OCI-LY7 (cell line): ENCODE measurements at regions not wholly inside any gene's neighbourhood (a gene's known extent, or its start where the extent isn't known, plus 50 kb on each side); places are given as distances from the start of the nearest gene placed in this dataset.
"Not testable (repeated sequence)": the region's sequence is repeated elsewhere in the genome, so short reads cannot be mapped to it uniquely, and the experiment has no call there.

Experiments
- BruUV-seq: library from RNA; stranded (reverse); fragments of 400-500 nt; replicated peaks from 2 replicates; lab custom pipeline; 2021; lab: Mats Ljungman, UMichigan
- CTCF ChIA-PET: fragments of 300-600 bp; sonication (Branson Sonifier 250); formaldehyde crosslinking; loops from one replicate; lab custom pipeline; 2022; ENCODE audit warnings: antibody characterized with exemption; ENCODE audit not compliant: unreplicated experiment; lab: Charles Lee
- POLR2A ChIA-PET: fragments of 300-600 bp; sonication (Branson Sonifier 250); formaldehyde crosslinking; loops from one replicate; lab custom pipeline; 2022; ENCODE audit warnings: antibody characterized with exemption; lab: Charles Lee
- DNase-seq: peaks from one replicate; pipeline ENCODE4 v3.0.0-alpha.2; 2015; ENCODE audit warnings: low spot score
- H2AFZ ChIP-seq: fragments of 200-600 bp; sonication (generic), shearing (Covaris generic); 2 replicates; pipeline ENCODE4 v1.6.1; 2014; ENCODE audit warnings: mild to moderate bottlenecking, antibody characterized with exemption, low read length, moderate library complexity
- H3K27ac ChIP-seq: fragments of 200-600 bp; sonication (generic); 2 replicates; pipeline ENCODE4 v1.5.1; 2014; ENCODE audit warnings: mixed run types, low read depth, mild to moderate bottlenecking, moderate library complexity, low read length, inconsistent platforms; ENCODE audit not compliant: poor library complexity, severe bottlenecking
- H3K36me3 ChIP-seq: fragments of 200-600 bp; sonication (generic); 2 replicates; pipeline ENCODE4 v1.6.1; 2014; ENCODE audit warnings: mild to moderate bottlenecking, antibody characterized with exemption, low read length, moderate library complexity, mixed read lengths; ENCODE audit not compliant: insufficient read depth
- H3K4me1 ChIP-seq: fragments of 200-600 bp; sonication (generic); 2 replicates; pipeline ENCODE4 v1.5.1; 2014; ENCODE audit warnings: mild to moderate bottlenecking, low read length; ENCODE audit not compliant: insufficient read depth, poor library complexity, severe bottlenecking
- H3K4me2 ChIP-seq: fragments of 200-600 bp; sonication (generic); 2 replicates; pipeline ENCODE4 v1.6.1; 2014; ENCODE audit warnings: mild to moderate bottlenecking, low read length
- H3K4me3 ChIP-seq: fragments of 200-600 bp; sonication (generic); 2 replicates; pipeline ENCODE4 v1.5.1; 2014; ENCODE audit warnings: mild to moderate bottlenecking, low read depth, low read length; ENCODE audit not compliant: poor library complexity, severe bottlenecking
- H3K79me2 ChIP-seq: fragments of 200-600 bp; sonication (generic); 2 replicates; pipeline ENCODE4 v1.6.1; 2016; ENCODE audit warnings: low read depth, mild to moderate bottlenecking, low read length, moderate library complexity, mixed read lengths; ENCODE audit not compliant: insufficient read depth
- H3K9me2 ChIP-seq: fragments of 200-600 bp; sonication (generic); 2 replicates; pipeline ENCODE4 v1.6.1; 2016; ENCODE audit warnings: mild to moderate bottlenecking, low read length, mixed read lengths; ENCODE audit not compliant: insufficient read depth
- H3K9me3 ChIP-seq: fragments of 200-600 bp; sonication (generic); 2 replicates; pipeline ENCODE4 v1.6.1; 2014; ENCODE audit warnings: mild to moderate bottlenecking, mixed run types, low read length, mixed read lengths
- H4K20me1 ChIP-seq: fragments of 200-600 bp; sonication (generic); 2 replicates; pipeline ENCODE4 v1.6.1; 2014; ENCODE audit warnings: mild to moderate bottlenecking, antibody characterized with exemption, low read length, moderate library complexity, mixed read lengths; ENCODE audit not compliant: insufficient read depth
- CTCF ChIP-seq: fragments of 200-600 bp; sonication (generic); conservative IDR thresholded peaks from 2 replicates; pipeline ENCODE4 v1.5.1; 2014; ENCODE audit warnings: mild to moderate bottlenecking, antibody characterized with exemption, low read length, moderate library complexity, mixed read lengths
- EZH2phosphoT487 ChIP-seq: fragments of 200-600 bp; sonication (generic); IDR thresholded peaks from 2 replicates; pipeline ENCODE4 v1.6.1; 2018; ENCODE audit warnings: low read depth, borderline replicate concordance, mild to moderate bottlenecking, mixed run types, antibody characterized with exemption, low read length, moderate library complexity, mixed read lengths
- intact Hi-C: fragments of 100-400 bp; cut with micrococcal nuclease; formaldehyde crosslinking; loops from one replicate; pipeline ENCODE4 v1.10.0; 2022; ENCODE audit not compliant: unreplicated experiment

GRCh38 chr4:116126794-116127193 lies 958.6 kb downstream of the TRAM1L1 start:
- Histone ChIP-seq H3K4me2 (no peak overlapping the region), H3K9me2 (no peaks in the 10 kb centered on the region), H3K4me3 (no peak overlapping the region), H3K36me3 (no peaks in the 10 kb centered on the region), H3K79me2 (no peaks in the 10 kb centered on the region), H3K4me1 (no peaks in the 10 kb centered on the region), H3K27ac (no peak overlapping the region), H3K9me3 (no peaks in the 10 kb centered on the region), H4K20me1 (no peaks in the 10 kb centered on the region), H2AFZ (no peak overlapping the region)
- TF ChIP-seq EZH2phosphoT487 (no peak), CTCF (no peak)
- DNase-seq, result no peak
- intact Hi-C loops, result no loop called here
- ChIA-PET POLR2A (no interaction called here), CTCF (no interaction called here)
- no TSS peak for BruUV-seq

DNA sequence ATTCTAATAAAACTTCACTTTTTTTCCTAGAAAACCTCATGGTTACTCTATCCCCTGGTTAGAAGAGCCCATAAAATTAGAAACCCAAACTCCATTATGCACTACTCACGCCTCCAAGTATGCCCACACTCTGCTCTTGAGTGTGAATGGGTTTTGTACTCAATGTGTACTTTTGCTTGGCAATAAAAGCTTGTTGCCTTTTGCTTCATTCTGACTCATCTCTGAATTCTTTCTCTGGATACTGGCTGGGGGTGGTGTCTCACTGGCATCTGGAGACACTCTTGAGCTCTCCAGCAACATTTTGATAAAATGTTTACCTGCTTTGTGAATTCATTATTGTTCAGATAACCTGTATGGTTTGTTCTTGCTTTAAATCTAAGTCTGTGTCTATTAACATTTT lies 963.3 kb downstream of the TRAM1L1 start:
- Histone ChIP-seq H3K4me3 (no peak overlapping the region), H3K4me1 (no peaks in the 10 kb centered on the region), H3K79me2 (no peaks in the 10 kb centered on the region), H3K4me2 (no peak overlapping the region), H3K27ac (no peak overlapping the region), H2AFZ (no peak overlapping the region), H3K9me3 (no peaks in the 10 kb centered on the region), H4K20me1 (no peaks in the 10 kb centered on the region), H3K36me3 (no peaks in the 10 kb centered on the region), H3K9me2 (no peaks in the 10 kb centered on the region)
- BruUV-seq, result no TSS peak
- intact Hi-C loops, result no loop called here
- ChIA-PET CTCF (no interaction called here), POLR2A (interaction anchor here (0.6 kb wide), 1 partner anchor 1323 kb away, joined by 3 read pairs; no protein-coding TSS in a partner anchor)
- no peak for TF ChIP-seq EZH2phosphoT487
- no peak for TF ChIP-seq CTCF
- DNase-seq, result no peak

DNA sequence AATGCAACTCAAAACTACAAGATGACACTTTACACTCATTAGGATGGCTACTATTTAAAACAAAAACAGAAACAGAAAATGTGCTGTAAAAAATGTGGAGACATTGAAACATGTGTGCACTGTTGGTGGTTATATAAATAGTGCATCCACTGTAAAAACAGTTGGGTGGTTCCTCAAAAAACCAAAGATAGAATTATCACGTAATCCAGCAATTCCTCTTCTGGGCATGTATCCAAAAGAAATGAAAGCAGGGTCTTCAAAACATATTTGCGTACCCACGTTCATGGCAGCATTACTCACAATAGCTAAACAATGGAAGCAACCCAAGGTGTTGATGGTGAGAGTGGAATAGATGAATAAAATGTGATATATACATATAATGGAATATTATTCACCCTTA lies 967.2 kb downstream of the TRAM1L1 start:
- H3K9me2 ChIP-seq, result no peaks in the 10 kb centered on the region
- H3K4me3 ChIP-seq, result no peak overlapping the region
- ChIA-PET CTCF (no interaction called here), POLR2A (no interaction called here)
- no peaks in the 10 kb centered on the region for H3K36me3 ChIP-seq
- no peaks in the 10 kb centered on the region for H3K4me1 ChIP-seq
- no peak for DNase-seq
- TF ChIP-seq CTCF, result no peak
- TF ChIP-seq EZH2phosphoT487, result no peak
- no peaks in the 10 kb centered on the region for H3K9me3 ChIP-seq
- intact Hi-C loops, result no loop called here
- no peak overlapping the region for H2AFZ ChIP-seq
- H3K79me2 ChIP-seq, result no peaks in the 10 kb centered on the region
- BruUV-seq, result no TSS peak
- no peaks in the 10 kb centered on the region for H4K20me1 ChIP-seq
- H3K4me2 ChIP-seq, result no peak overlapping the region
- H3K27ac ChIP-seq, result no peak overlapping the region

DNA sequence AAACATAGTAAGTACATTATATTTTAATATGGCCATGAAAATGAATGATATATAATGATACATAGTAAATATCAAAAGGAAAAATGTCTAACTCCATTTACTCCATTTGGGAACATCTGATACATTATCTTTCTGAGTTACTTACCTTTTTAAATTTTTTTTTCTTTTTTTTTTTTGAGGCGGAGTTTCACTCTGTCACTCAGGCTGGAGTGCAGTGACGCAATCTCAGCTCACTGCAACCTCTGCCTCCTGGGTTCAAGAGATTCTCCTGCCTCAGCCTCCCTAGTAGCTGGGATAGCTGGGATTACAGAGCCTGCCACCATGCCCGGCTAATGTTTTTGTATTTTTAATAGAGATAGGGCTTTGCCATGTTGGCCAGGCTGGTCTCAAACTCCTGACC lies 972.5 kb downstream of the TRAM1L1 start:
- H2AFZ ChIP-seq, CTCF ChIA-PET, DNase-seq, H4K20me1 ChIP-seq, BruUV-seq, H3K9me2 ChIP-seq, H3K4me2 ChIP-seq, H3K79me2 ChIP-seq, intact Hi-C loops, H3K27ac ChIP-seq, H3K36me3 ChIP-seq, H3K9me3 ChIP-seq, H3K4me1 ChIP-seq, H3K4me3 ChIP-seq: not testable (repeated sequence)
- POLR2A ChIA-PET, result interaction anchor here (0.9 to 1.3 kb wide), 2 partner anchors 8 to 373 kb away, joined by 3 to 4 read pairs; no protein-coding TSS in a partner anchor
